HG03439 (cell line): ENCODE measurements at regions not wholly inside any gene's neighbourhood (a gene's known extent, or its start where the extent isn't known, plus 50 kb on each side); places are given as distances from the start of the nearest gene placed in this dataset.

ENCODE experiments used
- ATAC-seq: cut with Tn5 transposase; IDR thresholded peaks from one replicate; pipeline ENCODE4 v1.9.1; 2021; ENCODE audit warnings: mild to moderate bottlenecking, moderate library complexity; ENCODE audit not compliant: unreplicated experiment

- no peak for ATAC-seq
Measured at GRCh38 chr3:168191856-168192255, 96.1 kb upstream of the GOLIM4 start.

GRCh38 chr3:168187233-168187632 is 91.5 kb upstream of the GOLIM4 start:
- no peak for ATAC-seq

DNA sequence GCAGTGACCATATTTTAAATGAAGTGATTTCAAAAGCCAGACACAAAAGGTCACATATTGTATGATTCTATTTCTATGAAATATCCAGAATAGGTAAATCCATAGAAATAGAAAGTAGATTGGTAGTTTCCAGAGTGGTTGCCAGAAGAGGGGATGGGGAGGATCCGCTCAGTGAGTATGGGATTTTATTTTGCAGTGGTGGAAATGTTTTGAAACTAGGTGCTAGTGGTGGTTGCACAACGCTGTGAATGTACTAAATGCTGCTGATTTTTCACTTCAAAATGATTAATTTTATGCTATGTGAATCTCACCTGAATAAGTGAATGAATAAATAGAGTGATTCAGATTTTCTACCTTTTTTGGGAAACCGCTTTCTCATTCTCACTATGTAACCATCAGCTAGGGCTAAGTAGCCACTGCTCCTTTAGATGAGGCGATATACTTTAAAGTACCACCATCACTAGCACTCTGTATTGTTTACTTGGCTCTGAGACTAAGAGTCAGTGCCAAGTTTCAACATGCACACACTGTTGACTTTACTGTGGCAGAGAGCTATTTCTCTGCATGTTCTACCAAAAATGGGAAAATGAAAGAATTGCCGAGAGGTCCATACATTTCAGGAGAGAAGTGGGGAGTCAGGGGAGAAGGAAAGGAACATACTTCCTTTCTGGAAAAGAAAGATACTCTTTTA is 90.7 kb upstream of the GOLIM4 start:
- ATAC-seq, result no peak

DNA sequence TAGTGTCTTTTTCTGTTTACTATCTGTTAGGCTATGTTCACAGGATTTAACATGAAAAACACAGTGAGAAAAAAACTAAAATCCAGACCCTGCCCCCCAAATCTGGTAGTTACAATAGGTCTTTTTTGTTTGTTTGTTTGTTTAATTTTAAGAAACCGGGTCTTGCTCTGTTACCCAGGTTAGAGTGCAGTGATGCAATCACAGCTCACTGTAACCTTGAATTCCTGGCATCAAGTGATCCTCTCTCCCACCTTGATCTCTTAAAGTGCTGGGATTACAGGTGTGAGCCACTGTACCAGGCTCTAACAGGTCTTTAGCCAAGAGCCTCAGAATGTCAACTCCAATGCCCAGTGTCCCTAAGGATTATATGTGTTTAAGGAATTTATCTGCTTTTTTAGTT is 88.0 kb upstream of the GOLIM4 start:
- no peak for ATAC-seq

- no peak for ATAC-seq
Measured at GRCh38 chr3:168168743-168169142, 73.0 kb upstream of the GOLIM4 start.

- ATAC-seq, result peak; percentile 83
Measured at GRCh38 chr3:168165390-168166269, 69.9 kb upstream of the GOLIM4 start.

GRCh38 chr3:168162172-168162571 is 66.4 kb upstream of the GOLIM4 start:
- ATAC-seq, result no peak

GRCh38 chr3:168161696-168162095 is 66.0 kb upstream of the GOLIM4 start:
- ATAC-seq, result no peak

- no peak for ATAC-seq
Measured at GRCh38 chr3:168157903-168158302, 62.2 kb upstream of the GOLIM4 start.

- no peak for ATAC-seq
Measured at GRCh38 chr3:168157099-168157700, 61.5 kb upstream of the GOLIM4 start.

- no peak for ATAC-seq
Measured at GRCh38 chr3:168156479-168156878, 60.8 kb upstream of the GOLIM4 start.

GRCh38 chr3:168155303-168155702 is 59.6 kb upstream of the GOLIM4 start:
- ATAC-seq, result no peak

- ATAC-seq, result no peak
Measured at GRCh38 chr3:168154089-168154488, 58.4 kb upstream of the GOLIM4 start.

DNA sequence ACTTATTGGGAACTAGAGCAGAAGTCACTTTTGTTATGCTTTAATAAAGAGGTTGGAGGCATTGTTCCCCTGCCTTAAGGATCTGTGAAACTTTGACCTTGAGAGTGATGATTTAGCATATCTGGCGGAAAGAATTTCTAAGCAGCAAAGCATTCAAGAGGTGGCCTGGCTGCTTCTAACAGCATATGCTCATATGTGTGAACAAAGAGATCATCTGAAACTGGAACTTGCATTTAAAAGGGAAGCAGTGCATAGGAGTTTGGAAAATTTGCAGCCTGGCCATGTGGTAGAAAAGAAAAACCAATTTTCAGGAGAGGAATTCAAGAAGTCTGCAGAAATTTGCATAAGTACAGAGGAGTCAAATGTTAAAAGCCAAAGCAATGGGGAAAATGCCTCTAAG is 56.4 kb upstream of the GOLIM4 start:
- ATAC-seq, result no peak
